GM23248 (cell line): ENCODE measurements at regions not wholly inside any gene's neighbourhood (a gene's known extent, or its start where the extent isn't known, plus 50 kb on each side); places are given as distances from the start of the nearest gene placed in this dataset.

Experiments used
- EZH2 ChIP-seq: fragments of 200-600 bp; sonication (generic); IDR thresholded peaks from 2 replicates; pipeline ENCODE4 v1.6.1; 2018; ENCODE audit warnings: antibody characterized with exemption, mild to moderate bottlenecking; ENCODE audit not compliant: insufficient read depth, poor library complexity, severe bottlenecking
- EZH2phosphoT487 ChIP-seq: fragments of 200-600 bp; sonication (generic); IDR thresholded peaks from 2 replicates; pipeline ENCODE4 v1.6.1; 2018; ENCODE audit warnings: antibody characterized with exemption, moderate library complexity, mild to moderate bottlenecking, low read depth; ENCODE audit not compliant: insufficient read depth

GRCh38 chr5:129244478-129244877, 149.9 kb downstream of the ISOC1 start:
- TF ChIP-seq EZH2 (no peak), EZH2phosphoT487 (no peak)
